ENCODE measurements at regions not wholly inside any gene's neighbourhood (a gene's known extent, or its start where the extent isn't known, plus 50 kb on each side); places are given as distances from the start of the nearest gene placed in this dataset.

DNA sequence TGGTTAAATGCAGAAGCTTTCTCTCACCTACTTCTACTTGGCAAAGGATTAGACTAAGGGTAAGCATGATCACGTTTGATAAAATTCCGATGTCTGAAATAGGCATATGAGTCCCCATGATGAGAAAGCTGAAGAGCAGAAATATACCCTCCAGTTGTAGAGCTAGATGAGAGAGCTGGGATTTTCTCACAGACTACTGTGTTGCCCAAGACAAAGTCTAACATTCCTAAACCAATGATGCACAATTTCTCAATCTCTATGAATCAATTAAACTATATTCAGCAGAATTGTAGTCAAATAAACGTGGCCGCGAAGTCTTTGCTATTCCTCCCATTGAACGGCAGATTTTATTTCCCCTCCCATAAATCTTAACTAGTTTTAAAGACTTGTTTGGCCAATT lies 699.2 kb downstream of the KCNT2 start:
- no peak for FAIRE-seq

GRCh38 chr1:195908121-195908520 lies 700.1 kb downstream of the KCNT2 start:
- FAIRE-seq (no peak), DNase-seq (ENCODE audit: low read depth) (peak; percentile 92)
- Histone ChIP-seq H3K4me3 (ENCODE audit: low read depth, low read length) (no peak overlapping the region), H3K27me3 (ENCODE audit: control insufficient read depth, insufficient read depth, low read length) (no peaks in the 10 kb centered on the region), H3K36me3 (ENCODE audit: control insufficient read depth, insufficient read depth, low read length) (no peaks in the 10 kb centered on the region)
- TF ChIP-seq, protein P1, sequence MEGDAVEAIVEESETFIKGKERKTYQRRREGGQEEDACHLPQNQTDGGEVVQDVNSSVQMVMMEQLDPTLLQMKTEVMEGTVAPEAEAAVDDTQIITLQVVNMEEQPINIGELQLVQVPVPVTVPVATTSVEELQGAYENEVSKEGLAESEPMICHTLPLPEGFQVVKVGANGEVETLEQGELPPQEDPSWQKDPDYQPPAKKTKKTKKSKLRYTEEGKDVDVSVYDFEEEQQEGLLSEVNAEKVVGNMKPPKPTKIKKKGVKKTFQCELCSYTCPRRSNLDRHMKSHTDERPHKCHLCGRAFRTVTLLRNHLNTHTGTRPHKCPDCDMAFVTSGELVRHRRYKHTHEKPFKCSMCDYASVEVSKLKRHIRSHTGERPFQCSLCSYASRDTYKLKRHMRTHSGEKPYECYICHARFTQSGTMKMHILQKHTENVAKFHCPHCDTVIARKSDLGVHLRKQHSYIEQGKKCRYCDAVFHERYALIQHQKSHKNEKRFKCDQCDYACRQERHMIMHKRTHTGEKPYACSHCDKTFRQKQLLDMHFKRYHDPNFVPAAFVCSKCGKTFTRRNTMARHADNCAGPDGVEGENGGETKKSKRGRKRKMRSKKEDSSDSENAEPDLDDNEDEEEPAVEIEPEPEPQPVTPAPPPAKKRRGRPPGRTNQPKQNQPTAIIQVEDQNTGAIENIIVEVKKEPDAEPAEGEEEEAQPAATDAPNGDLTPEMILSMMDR (IDR thresholded peaks at IDR 0.05; ENCODE audit: insufficient read depth, low read length, severe bottlenecking), result no peak

More for the DNA sequence above, 699.2 kb downstream of the KCNT2 start:
- DNase-seq (ENCODE audit: low read depth), result peak; percentile 80
- H3K4me3 ChIP-seq (ENCODE audit: low read depth, low read length), result no peak overlapping the region
- H3K36me3 ChIP-seq (ENCODE audit: control insufficient read depth, insufficient read depth, low read length), result no peaks in the 10 kb centered on the region
- TF ChIP-seq, protein P1 (IDR thresholded peaks at IDR 0.05; ENCODE audit: insufficient read depth, low read length, severe bottlenecking), result no peak
- no peaks in the 10 kb centered on the region for H3K27me3 ChIP-seq (ENCODE audit: control insufficient read depth, insufficient read depth, low read length)

DNA sequence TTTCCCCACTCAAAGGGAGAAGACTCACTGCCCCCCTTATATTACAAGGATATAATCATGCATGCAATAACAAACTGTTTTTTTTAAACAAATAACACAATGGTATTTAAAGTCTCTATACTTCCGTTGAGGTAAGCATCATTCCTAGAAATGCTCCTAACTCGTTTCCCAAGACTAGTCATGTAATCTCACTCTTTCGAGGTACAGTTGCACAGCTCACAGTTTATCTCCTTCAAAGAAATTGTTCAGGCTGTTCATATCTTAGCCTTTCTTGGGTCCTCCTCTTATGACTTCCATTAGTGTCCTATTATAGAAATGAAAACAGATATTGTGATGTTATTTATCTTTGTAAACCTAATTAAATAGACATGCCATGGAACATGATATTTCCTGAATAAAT lies 705.0 kb downstream of the KCNT2 start:
- no peak for DNase-seq (ENCODE audit: low read depth)
- Histone ChIP-seq H3K4me3 (ENCODE audit: low read depth, low read length) (no peak overlapping the region), H3K27me3 (ENCODE audit: control insufficient read depth, insufficient read depth, low read length) (no peaks in the 10 kb centered on the region), H3K36me3 (ENCODE audit: control insufficient read depth, insufficient read depth, low read length) (no peaks in the 10 kb centered on the region)
- FAIRE-seq, result no peak
- TF ChIP-seq, protein P1 (IDR thresholded peaks at IDR 0.05; ENCODE audit: insufficient read depth, low read length, severe bottlenecking), result no peak

GRCh38 chr1:195902779-195903178 lies 705.5 kb downstream of the KCNT2 start:
- no peak for FAIRE-seq
- TF ChIP-seq, protein P1 (IDR thresholded peaks at IDR 0.05; ENCODE audit: insufficient read depth, low read length, severe bottlenecking), result no peak
- no peak for DNase-seq (ENCODE audit: low read depth)
- Histone ChIP-seq H3K36me3 (ENCODE audit: control insufficient read depth, insufficient read depth, low read length) (no peaks in the 10 kb centered on the region), H3K4me3 (ENCODE audit: low read depth, low read length) (no peak overlapping the region), H3K27me3 (ENCODE audit: control insufficient read depth, insufficient read depth, low read length) (no peaks in the 10 kb centered on the region)

DNA sequence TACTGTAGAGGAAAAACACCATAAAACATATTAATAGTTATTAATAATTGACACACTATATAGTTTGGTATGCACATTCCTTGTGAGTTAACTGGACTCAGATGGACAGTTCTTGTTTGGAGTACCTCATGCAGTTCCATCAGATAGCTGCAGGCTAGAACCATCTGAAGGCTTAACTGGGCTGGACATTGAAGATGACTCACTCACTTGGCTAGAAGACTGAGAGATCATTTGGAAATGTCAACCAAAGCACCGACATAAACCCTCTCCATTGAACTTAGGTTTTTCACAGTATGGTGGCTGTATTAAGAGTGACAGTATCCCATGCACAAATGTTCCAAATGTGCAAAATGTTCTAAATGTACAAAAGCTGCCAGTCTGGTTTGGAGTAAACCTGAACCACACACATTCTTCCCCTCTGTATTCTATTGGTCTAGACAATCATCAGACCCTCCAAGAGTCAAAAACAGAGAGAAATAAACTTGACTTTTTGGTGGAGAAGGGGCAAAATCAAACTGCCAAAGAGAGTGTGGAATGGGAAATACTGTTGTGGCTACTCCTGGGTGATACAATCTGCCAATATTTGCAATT lies 708.4 kb downstream of the KCNT2 start:
- TF ChIP-seq, protein P1 (IDR thresholded peaks at IDR 0.05; ENCODE audit: insufficient read depth, low read length, severe bottlenecking), result no peak
- FAIRE-seq, result no peak
- DNase-seq (ENCODE audit: low read depth), result peak; percentile 67
- Histone ChIP-seq H3K4me3 (ENCODE audit: low read depth, low read length) (no peak overlapping the region), H3K36me3 (ENCODE audit: control insufficient read depth, insufficient read depth, low read length) (no peaks in the 10 kb centered on the region), H3K27me3 (ENCODE audit: control insufficient read depth, insufficient read depth, low read length) (no peaks in the 10 kb centered on the region)

- Histone ChIP-seq H3K4me3 (ENCODE audit: low read depth, low read length) (no peak overlapping the region), H3K27me3 (ENCODE audit: control insufficient read depth, insufficient read depth, low read length) (no peaks in the 10 kb centered on the region), H3K36me3 (ENCODE audit: control insufficient read depth, insufficient read depth, low read length) (no peaks in the 10 kb centered on the region)
- FAIRE-seq (no peak), DNase-seq (ENCODE audit: low read depth) (no peak)
- TF ChIP-seq, protein P1 (IDR thresholded peaks at IDR 0.05; ENCODE audit: insufficient read depth, low read length, severe bottlenecking), result no peak
Measured at GRCh38 chr1:195898924-195899323, 709.3 kb downstream of the KCNT2 start.

Data from bronchial epithelial cell (primary cell).